Heart right ventricle (tissue), 16 donors: ENCODE measurements at regions not wholly inside any gene's neighbourhood (a gene's known extent, or its start where the extent isn't known, plus 50 kb on each side); places are given as distances from the start of the nearest gene placed in this dataset.

Experiments used
- ATAC-seq, 8 donors: fragments of 200-7000 bp; cut with Tn5 transposase; one replicate each; pipeline ENCODE4 v1.9.1; 2020; ENCODE audit warnings: mild to moderate bottlenecking in 8 of 8, moderate library complexity in 8 of 8, moderate number of reproducible peaks in 1 of 8
- DNase-seq, 2 donors: peaks; one replicate each; pipeline ENCODE4 v3.0.0-alpha.2; 2020
- H3K27ac ChIP-seq, 10 donors: fragments of 200-600 bp; sonication (generic) in 2 of 10; one replicate each; pipeline versions ENCODE4 v1.5.0 to v1.8.0; 2020 to 2022; ENCODE audit warnings: mild to moderate bottlenecking in 3 of 10
- H3K27me3 ChIP-seq, 7 donors: fragments of 200-600 bp; one replicate each; pipeline ENCODE4 v1.8.0; 2021 to 2022; ENCODE audit warnings: mild to moderate bottlenecking in 2 of 7
- H3K36me3 ChIP-seq, 9 donors: fragments of 200-600 bp; sonication (generic) in 1 of 9; one replicate each; pipeline versions ENCODE4 v1.5.0 to v1.8.0; 2020 to 2022; ENCODE audit warnings: mild to moderate bottlenecking in 2 of 9
- H3K4me1 ChIP-seq, 9 donors: fragments of 200-600 bp; sonication (generic) in 1 of 9; one replicate each; pipeline versions ENCODE4 v1.5.0 to v1.8.0; 2020 to 2022; ENCODE audit warnings: mild to moderate bottlenecking in 4 of 9
- H3K4me3 ChIP-seq, 10 donors: fragments of 200-600 bp; sonication (generic) in 2 of 10; one replicate each; pipeline versions ENCODE4 v1.5.0 to v1.8.0; 2020 to 2022; ENCODE audit warnings: mild to moderate bottlenecking in 7 of 10, moderate library complexity in 2 of 10
- H3K9me3 ChIP-seq, 11 donors: fragments of 200-600 bp in 10 of 11; sonication (generic) in 2 of 11; one replicate each; pipeline versions ENCODE4 v1.5.0 to v1.8.0; 2013 to 2022; ENCODE audit warnings: mild to moderate bottlenecking in 2 of 11, control low read depth in 1 of 11, moderate library complexity in 1 of 11
- CTCF ChIP-seq, 9 donors: fragments of 200-600 bp; sonication (generic) in 2 of 9; IDR thresholded peaks; one replicate each; pipeline versions ENCODE4 v1.5.0 to v1.8.0; 2021 to 2022; ENCODE audit warnings: antibody characterized with exemption in 9 of 9, mild to moderate bottlenecking in 5 of 9, moderate library complexity in 1 of 9
- WGBS, 2 donors: extraction: QIAGEN DNeasy Blood & Tissue Kit; methylation state at CpG; one replicate each; pipeline ENCODE4 v1.1.7; 2013; ENCODE audit warnings: inconsistent platforms in 1 of 2; 5-methylcytosine and 5-hydroxymethylcytosine counted together
- intact Hi-C, 10 donors: fragments of 100-400 bp; cut with DNase I; formaldehyde crosslinking; loops; one replicate each; pipeline versions ENCODE4 v1.11.1 to v1.14.2; 2022
- donor health status: Arrhythmogenic right ventricular cardiomyopathy.
- donor health status: ischemic (EF 13 %, LVEDD 7.1; RV severe dilation, severe dysfunction).
- donor health status: healthy with polysubstance abuse.
- donor health status: DM: no; HTN: yes; CAD: no.
- donor health status: DM: no; HTN: no; CAD: no.
- donor health status: ischemic (EF 25% LVEDD 6.9; RV normal size, moderate dysfunction).
- donor health status: ischemic (EF 25% LVEDD 5.7; RV mildly dilated, moderate dysfunction).
- donor health status: healthy.
- donor health status: DM: yes; HTN: yes; CAD: no.
- donor health status: Ischemic cardiomyopathy.
- donor health status: ischemic (EF 35%, LVEDD 5.7; RV mildly dilated, moderate dysfunction).
- donor health status: nonischemic (EF 11% LVEDD 7.7; RV severe dilation, severe dysfunction).
- donor health status: DM: yes; HTN: yes; CAD: no.
- donor health status: PGD.
- donor health status: ischemic (EF 29% LVEDD 5.4; RV normal size, mild dysfunction).
- donor health status: nonischemic (EF 23%, LVEDD 6.1; RV moderate dilation, normal function).

- ATAC-seq (peak in 1 of 8 donors; percentile 7), DNase-seq (no peak)
- no peak overlapping the region for H3K27ac ChIP-seq
- TF ChIP-seq CTCF (IDR thresholded peaks at IDR 0.05) = no peak
- H3K4me1 ChIP-seq = peaks cover 0 to 17% (median 9%) of the 10 kb centered on the region in 9 donors
- H3K4me3 ChIP-seq = no peak overlapping the region
- no peaks in the 10 kb centered on the region for H3K36me3 ChIP-seq
- H3K27me3 ChIP-seq = no peaks in the 10 kb centered on the region
- WGBS, 2 donors = 85 to 90% methylated on average over 21 of the region's 21 CpGs
- H3K9me3 ChIP-seq = no peaks in the 10 kb centered on the region
- intact Hi-C loops = no loop called here
These were observed 53.8 kb upstream of the SORCS2 start for GRCh38 chr4:7138223-7139166.

- H3K9me3 ChIP-seq = peaks cover 0 to 7% (median 0%) of the 10 kb centered on the region in 11 donors
- H3K27me3 ChIP-seq = no peaks in the 10 kb centered on the region
- no peak overlapping the region for H3K27ac ChIP-seq
- no peak overlapping the region for H3K4me3 ChIP-seq
- H3K4me1 ChIP-seq = peaks cover 0 to 17% (median 9%) of the 10 kb centered on the region in 9 donors
- no peak for ATAC-seq
- H3K36me3 ChIP-seq = no peaks in the 10 kb centered on the region
- WGBS, 2 donors = 92 to 93% methylated on average over 30 of the region's 30 CpGs
- intact Hi-C loops = no loop called here
- TF ChIP-seq CTCF (IDR thresholded peaks at IDR 0.05) = no peak
- DNase-seq = no peak
These were observed 54.8 kb upstream of the SORCS2 start for GRCh38 chr4:7137326-7138200.

GRCh38 chr4:7136351-7136750 is 56.0 kb upstream of the SORCS2 start:
- TF ChIP-seq CTCF (IDR thresholded peaks at IDR 0.05) = no peak
- H3K27ac ChIP-seq = no peak overlapping the region
- 83 to 86% methylated on average over 9 of the region's 9 CpGs for WGBS, 2 donors
- no peaks in the 10 kb centered on the region for H3K27me3 ChIP-seq
- intact Hi-C loops = no loop called here
- no peak for ATAC-seq
- H3K36me3 ChIP-seq = no peaks in the 10 kb centered on the region
- peaks cover 0 to 7% (median 0%) of the 10 kb centered on the region in 11 donors for H3K9me3 ChIP-seq
- DNase-seq = no peak
- H3K4me3 ChIP-seq = no peak overlapping the region
- peaks cover 0 to 17% (median 9%) of the 10 kb centered on the region in 9 donors for H3K4me1 ChIP-seq

GRCh38 chr4:7135389-7135746 is 57.0 kb upstream of the SORCS2 start:
- H3K9me3 ChIP-seq = peaks cover 0 to 7% (median 0%) of the 10 kb centered on the region in 11 donors
- DNase-seq (peak in 1 of 2 donors; percentile 39), ATAC-seq (peak in 6 of 8 donors; percentile 16 to 56 (median 32))
- TF ChIP-seq CTCF (IDR thresholded peaks at IDR 0.05) = no peak
- WGBS, 2 donors = 50 to 54% methylated on average over 13 of the region's 13 CpGs
- intact Hi-C loops = no loop called here
- peak overlapping the region in 4 of 10 donors; percentile 12 to 60 (median 28) for H3K27ac ChIP-seq
- H3K4me1 ChIP-seq = peaks cover 0 to 17% (median 9%) of the 10 kb centered on the region in 9 donors
- H3K36me3 ChIP-seq = no peaks in the 10 kb centered on the region
- H3K27me3 ChIP-seq = peaks cover 0 to 1% (median 0%) of the 10 kb centered on the region in 7 donors
- H3K4me3 ChIP-seq = no peak overlapping the region
